IMR-90 (cell line): ENCODE measurements at regions not wholly inside any gene's neighbourhood (a gene's known extent, or its start where the extent isn't known, plus 50 kb on each side); places are given as distances from the start of the nearest gene placed in this dataset.

Experiments used
- ATAC-seq: fragments of 200-7000 bp; cut with Tn5 transposase; 2 replicates; pipeline ENCODE4 v1.9.1; 2020; ENCODE audit warnings: low read depth, mild to moderate bottlenecking, moderate library complexity
- BruUV-seq: library from RNA; stranded (reverse); fragments of 400-500 nt; replicated peaks from 2 replicates; lab custom pipeline; 2021; lab: Mats Ljungman, UMichigan
- CTCF ChIA-PET: fragments of 300-600 bp; formaldehyde crosslinking; extraction: SDS; loops from one replicate; lab custom pipeline; 2021; ENCODE audit warnings: antibody characterized with exemption; lab: Yijun Ruan, JAX
- POLR2A ChIA-PET: fragments of 300-600 bp; sonication (Branson Sonifier 250); formaldehyde crosslinking; loops from one replicate; lab custom pipeline; 2022; ENCODE audit warnings: antibody characterized with exemption; ENCODE audit not compliant: unreplicated experiment; lab: Charles Lee
- DNase-seq: peaks from one replicate; pipeline ENCODE4 v3.0.0; 2013
- H2AFZ ChIP-seq: replicated peaks from 2 replicates; pipeline ENCODE3; 2013; ENCODE audit warnings: low read length, mild to moderate bottlenecking; ENCODE audit not compliant: poor library complexity
- H2AK5ac ChIP-seq: 2 replicates; pipeline ENCODE4 v1.6.1; 2013; ENCODE audit warnings: low read depth, low read length, inconsistent platforms
- H2AK9ac ChIP-seq: replicated peaks from 2 replicates; pipeline ENCODE3; 2013; ENCODE audit warnings: mild to moderate bottlenecking, low read depth, low read length, moderate library complexity; ENCODE audit not compliant: poor library complexity
- H2BK120ac ChIP-seq: 2 replicates; pipeline ENCODE4 v1.6.1; 2013; ENCODE audit warnings: low read depth, low read length, inconsistent platforms
- H2BK15ac ChIP-seq: 3 replicates; pipeline ENCODE4 v1.6.1; 2013; ENCODE audit warnings: low read depth, low read length, inconsistent platforms
- H2BK20ac ChIP-seq: 2 replicates; pipeline ENCODE4 v1.6.1; 2013; ENCODE audit warnings: low read depth, mild to moderate bottlenecking, inconsistent platforms, low read length, moderate library complexity
- H2BK5ac ChIP-seq: 2 replicates; pipeline ENCODE4 v1.6.1; 2013; ENCODE audit warnings: mild to moderate bottlenecking, low read depth, low read length, inconsistent platforms; ENCODE audit not compliant: poor library complexity, severe bottlenecking
- H3K14ac ChIP-seq: replicated peaks from 2 replicates; pipeline ENCODE4 v1.6.1; 2013; ENCODE audit warnings: low read depth, low read length, inconsistent platforms
- H3K18ac ChIP-seq: 2 replicates; pipeline ENCODE4 v1.6.1; 2013; ENCODE audit warnings: low read depth, low read length, control low read depth
- H3K23ac ChIP-seq: 2 replicates; pipeline ENCODE4 v1.6.1; 2013; ENCODE audit warnings: low read depth, low read length, inconsistent platforms
- H3K27ac ChIP-seq: 2 replicates; pipeline ENCODE4 v1.5.1; 2013; ENCODE audit warnings: mild to moderate bottlenecking, control low read depth, low read length; ENCODE audit not compliant: insufficient read depth
- H3K27me3 ChIP-seq: 2 replicates; pipeline ENCODE4 v1.6.1; 2013; ENCODE audit warnings: low read length; ENCODE audit not compliant: control insufficient read depth, insufficient read depth
- H3K36me3 ChIP-seq: 2 replicates; pipeline ENCODE4 v1.6.1; 2013; ENCODE audit warnings: low read length, mixed read lengths; ENCODE audit not compliant: control insufficient read depth, insufficient read depth
- H3K4ac ChIP-seq: 2 replicates; pipeline ENCODE4 v1.6.1; 2013; ENCODE audit warnings: low read depth, low read length, inconsistent platforms
- H3K4me1 ChIP-seq: 2 replicates; pipeline ENCODE4 v1.6.1; 2013; ENCODE audit warnings: low read length, mixed read lengths; ENCODE audit not compliant: control insufficient read depth, insufficient read depth
- H3K4me2 ChIP-seq: 2 replicates; pipeline ENCODE4 v1.6.1; 2013; ENCODE audit warnings: low read depth, mild to moderate bottlenecking, control low read depth, low read length, moderate library complexity
- H3K4me3 ChIP-seq: 2 replicates; pipeline ENCODE4 v1.5.1; 2013; ENCODE audit warnings: low read depth, mild to moderate bottlenecking, control low read depth, low read length, moderate library complexity; ENCODE audit not compliant: insufficient read depth
- H3K56ac ChIP-seq: 2 replicates; pipeline ENCODE4 v1.6.1; 2013; ENCODE audit warnings: low read length, inconsistent platforms; ENCODE audit not compliant: insufficient read depth; ENCODE audit errors: extremely low read depth
- H3K79me1 ChIP-seq, 2 experiments: 2 replicates each; pipeline ENCODE4 v1.6.1; 2013; ENCODE audit warnings: low read length in 2 of 2, inconsistent platforms in 1 of 2, low read depth in 1 of 2
- H3K9ac ChIP-seq: 2 replicates; pipeline ENCODE4 v1.6.1; 2013; ENCODE audit warnings: low read depth, low read length, control low read depth
- H3K9me1 ChIP-seq: 2 replicates; pipeline ENCODE4 v1.6.1; 2013; ENCODE audit warnings: low read length, inconsistent platforms; ENCODE audit not compliant: insufficient read depth
- H3K9me3 ChIP-seq: 2 replicates; pipeline ENCODE4 v1.6.1; 2013; ENCODE audit warnings: low read length; ENCODE audit not compliant: control insufficient read depth, insufficient read depth
- H4K20me1 ChIP-seq: 2 replicates; pipeline ENCODE4 v1.6.1; 2013; ENCODE audit warnings: low read length, inconsistent platforms; ENCODE audit not compliant: insufficient read depth
- H4K5ac ChIP-seq: 2 replicates; pipeline ENCODE4 v1.6.1; 2013; ENCODE audit warnings: mild to moderate bottlenecking, low read depth, low read length, control low read depth
- H4K8ac ChIP-seq, 2 experiments: 2 replicates each; pipeline ENCODE4 v1.6.1; 2013; ENCODE audit warnings: low read depth in 2 of 2, low read length in 2 of 2, control low read depth in 1 of 2, inconsistent platforms in 1 of 2
- H4K91ac ChIP-seq: 2 replicates; pipeline ENCODE4 v1.6.1; 2013; ENCODE audit warnings: low read depth, low read length, inconsistent platforms; ENCODE audit not compliant: insufficient read depth
- BHLHE40 ChIP-seq: fragments of 150-350 bp; IDR thresholded peaks from 2 replicates; pipeline ENCODE4 v1.6.1; 2016; ENCODE audit warnings: mild to moderate bottlenecking, low read depth, low read length
- CEBPB ChIP-seq: IDR thresholded peaks from 2 replicates; pipeline ENCODE4 v1.6.1; 2012; ENCODE audit warnings: low read depth, low read length, improper control_type of control experiment
- CHD1 ChIP-seq: IDR thresholded peaks from 2 replicates; pipeline ENCODE4 v1.6.1; 2012; ENCODE audit warnings: low read depth, low read length, improper control_type of control experiment
- CTCF ChIP-seq: conservative IDR thresholded peaks from 2 replicates; pipeline ENCODE4 v1.5.1; 2012; ENCODE audit warnings: mild to moderate bottlenecking, low read depth, low read length, improper control_type of control experiment
- FOS ChIP-seq: fragments of 150-350 bp; IDR thresholded peaks from 2 replicates; pipeline ENCODE4 v1.6.1; 2016; ENCODE audit warnings: low read depth, low read length
- MAFK ChIP-seq: IDR thresholded peaks from 2 replicates; pipeline ENCODE4 v1.6.1; 2012; ENCODE audit warnings: low read depth, low read length, improper control_type of control experiment
- MAZ ChIP-seq: IDR thresholded peaks from 2 replicates; pipeline ENCODE4 v1.6.1; 2012; ENCODE audit warnings: low read depth, mild to moderate bottlenecking, low read length, improper control_type of control experiment, moderate library complexity, borderline replicate concordance
- MXI1 ChIP-seq: IDR thresholded peaks from 2 replicates; pipeline ENCODE4 v1.6.1; 2012; ENCODE audit warnings: low read depth, mild to moderate bottlenecking, low read length, moderate library complexity, borderline replicate concordance
- POLR2A ChIP-seq: IDR thresholded peaks from 2 replicates; pipeline ENCODE4 v1.6.1; 2012; ENCODE audit warnings: mild to moderate bottlenecking, low read depth, low read length
- RAD21 ChIP-seq: IDR thresholded peaks from 2 replicates; pipeline ENCODE4 v1.6.1; 2012; ENCODE audit warnings: low read length, improper control_type of control experiment
- RCOR1 ChIP-seq: IDR thresholded peaks from 2 replicates; pipeline ENCODE4 v1.6.1; 2012; ENCODE audit warnings: mild to moderate bottlenecking, low read length, improper control_type of control experiment; ENCODE audit not compliant: insufficient replicate concordance
- SMC3 ChIP-seq: fragments of 150-350 bp; IDR thresholded peaks from 2 replicates; pipeline ENCODE4 v1.6.1; 2016; ENCODE audit warnings: low read depth, mild to moderate bottlenecking, antibody characterized with exemption, low read length, moderate library complexity
- USF2 ChIP-seq: fragments of 150-350 bp; IDR thresholded peaks from 2 replicates; pipeline ENCODE4 v1.6.1; 2017; ENCODE audit warnings: mild to moderate bottlenecking, antibody characterized with exemption, low read length, low read depth
- WGBS, 2 experiments: methylation state at CpG; one replicate each; pipeline versions ENCODE4 v1.1.5 to v1.1.7; 2013; ENCODE audit warnings: missing lambda C conversion rate in 2 of 2; ENCODE audit not compliant: insufficient read length in 1 of 2; ENCODE audit errors: extremely low coverage in 2 of 2; 5-methylcytosine and 5-hydroxymethylcytosine counted together
- dilution Hi-C: fragments of 300-500 bp; cut with HindIII; formaldehyde crosslinking; loops from one replicate; pipeline ENCODE4 v1.14.3; 2018; ENCODE audit warnings: low sequenced_read_pairs; ENCODE audit not compliant: unreplicated experiment
- in situ Hi-C: fragments of 300-500 bp; cut with MboI; formaldehyde crosslinking; loops from 3 replicates; pipeline ENCODE4 v1.14.3; 2019; ENCODE audit warnings: low sequenced_read_pairs, inconsistent platforms, mixed read lengths
- intact Hi-C: fragments of 100-400 bp; cut with micrococcal nuclease; formaldehyde crosslinking; loops from 2 replicates; pipeline ENCODE4 v1.10.0; 2022
- TF ChIP-seq, protein P1 (sequence below): fragments of 150-350 bp; IDR thresholded peaks from 2 replicates; pipeline ENCODE4 v1.6.1; 2016; ENCODE audit warnings: low read depth, mild to moderate bottlenecking, low read length, moderate library complexity, borderline replicate concordance

DNA sequence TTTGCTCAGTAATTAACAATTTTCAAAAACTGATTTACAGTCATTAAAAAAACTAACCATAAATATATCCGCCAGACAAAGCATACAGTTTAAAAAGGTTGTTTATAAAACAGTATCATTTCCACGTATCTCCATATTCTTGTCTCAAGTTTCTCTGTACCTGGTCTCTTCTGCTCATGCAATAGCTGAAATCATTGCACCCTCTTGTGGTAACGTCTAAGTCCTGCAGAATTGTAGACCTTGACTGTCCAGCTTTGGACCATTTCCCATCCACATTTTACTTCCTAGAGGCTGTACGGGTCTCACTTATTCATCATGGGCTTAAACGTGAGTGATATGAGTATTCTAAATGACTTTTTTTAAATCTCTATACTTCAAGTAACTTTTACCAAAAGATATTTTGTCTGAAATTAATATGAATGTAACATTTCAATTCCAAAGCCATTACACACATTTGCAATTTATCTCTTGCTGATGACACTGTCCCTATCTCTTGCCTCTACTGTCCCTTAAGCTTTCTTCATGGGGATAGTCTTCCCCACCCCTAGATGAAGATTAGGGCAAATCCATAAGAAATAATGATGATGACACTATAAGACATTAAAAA lies 118.5 kb downstream of the BTC start:
- ChIA-PET CTCF (interaction anchor here (0.5 to 3.4 kb wide), 15 partner anchors 9 to 478 kb away, joined by 3 to 29 read pairs (median 4); no protein-coding TSS in a partner anchor), POLR2A (no interaction called here)
- Histone ChIP-seq H3K23ac (no peak overlapping the region), H3K36me3 (no peaks in the 10 kb centered on the region), H3K79me1 (no peaks in the 10 kb centered on the region), H3K4me3 (no peak overlapping the region), H3K27ac (no peak overlapping the region), H2AK5ac (no peak overlapping the region), H3K14ac (no peak overlapping the region), H3K27me3 (peaks cover 1% of the 10 kb centered on the region; the same call in 1 of the 2 replicates), H2AK9ac (no peak overlapping the region), H3K4me1 (no peaks in the 10 kb centered on the region), H2BK120ac (no peak overlapping the region), H3K9me1 (no peaks in the 10 kb centered on the region), H3K18ac (no peak overlapping the region), H3K9ac (no peak overlapping the region), H3K56ac (no peak overlapping the region), H3K4ac (no peak overlapping the region), H2AFZ (no peak overlapping the region), H4K5ac (no peak overlapping the region), H3K9me3 (no peaks in the 10 kb centered on the region), H4K8ac (no peak overlapping the region), H2BK15ac (no peak overlapping the region), H4K20me1 (no peaks in the 10 kb centered on the region), H4K91ac (no peak overlapping the region), H2BK20ac (no peak overlapping the region), H3K4me2 (no peak overlapping the region), H2BK5ac (no peak overlapping the region)
- dilution Hi-C loops: no loop called here
- WGBS, 2 experiments: no CpG with 5 or more reads among the region's 5 CpGs
- intact Hi-C loops: loop anchor here (1.0 to 10.0 kb wide), 6 partner anchors 143 to 483 kb away; partner anchors contain the start of gene AREG
- peak; percentile 93 for ATAC-seq
- DNase-seq: peak; percentile 76
- in situ Hi-C loops: loop anchor here (10.0 kb wide), 1 partner anchor 481 kb away; no protein-coding TSS in a partner anchor
- no TSS peak for BruUV-seq
- TF ChIP-seq RAD21 (peak; percentile 97), BHLHE40 (no peak), SMC3 (peak; percentile 95), CEBPB (0 out of 2 replicates have a peak, but pooled peaks have one; percentile 25), USF2 (no peak), MAFK (no peak), CHD1 (no peak), CTCF (peak; percentile 89), MAZ (no peak), MXI1 (no peak), RCOR1 (no peak), POLR2A (no peak), FOS (no peak)
- TF ChIP-seq, protein P1, sequence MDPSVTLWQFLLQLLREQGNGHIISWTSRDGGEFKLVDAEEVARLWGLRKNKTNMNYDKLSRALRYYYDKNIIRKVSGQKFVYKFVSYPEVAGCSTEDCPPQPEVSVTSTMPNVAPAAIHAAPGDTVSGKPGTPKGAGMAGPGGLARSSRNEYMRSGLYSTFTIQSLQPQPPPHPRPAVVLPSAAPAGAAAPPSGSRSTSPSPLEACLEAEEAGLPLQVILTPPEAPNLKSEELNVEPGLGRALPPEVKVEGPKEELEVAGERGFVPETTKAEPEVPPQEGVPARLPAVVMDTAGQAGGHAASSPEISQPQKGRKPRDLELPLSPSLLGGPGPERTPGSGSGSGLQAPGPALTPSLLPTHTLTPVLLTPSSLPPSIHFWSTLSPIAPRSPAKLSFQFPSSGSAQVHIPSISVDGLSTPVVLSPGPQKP: no peak
